ENCODE measurements at regions not wholly inside any gene's neighbourhood (a gene's known extent, or its start where the extent isn't known, plus 50 kb on each side); places are given as distances from the start of the nearest gene placed in this dataset.

- H3K9me3 Mint-ChIP-seq, result peaks cover 89 to 92% of the 10 kb centered on the region in 2 experiments
- Histone ChIP-seq H3K9me3 (ENCODE audit: control insufficient read depth, low read depth, low read length) (peaks cover 77% of the 10 kb centered on the region), H2AFZ (ENCODE audit: low read length) (no peak overlapping the region)
Observed at GRCh38 chr7:56495165-56495564, 378.9 kb upstream of the NUPR2 start.

More at GRCh38 chr7:56495165-56495564, 378.9 kb upstream of the NUPR2 start:
- TF ChIP-seq CTCF (conservative IDR thresholded peaks at IDR 0.05), result no peak
- Histone ChIP-seq H3K27ac (ENCODE audit: insufficient read length, low read depth, low read length) (no peak overlapping the region), H3K14ac (ENCODE audit: insufficient read depth, low read length) (no peak overlapping the region), H4K20me1 (ENCODE audit: control insufficient read depth, insufficient read depth, insufficient read length) (no peaks in the 10 kb centered on the region), H3K79me2 (ENCODE audit: insufficient read depth, low read length) (no peaks in the 10 kb centered on the region), H3K27me3 (ENCODE audit: insufficient read depth, low read length) (no peaks in the 10 kb centered on the region), H3K4ac (ENCODE audit: low read depth, low read length) (no peak overlapping the region), H2AK5ac (ENCODE audit: insufficient read length, low read length) (no peak overlapping the region), H3K4me1 (ENCODE audit: insufficient read depth, low read length) (no peaks in the 10 kb centered on the region), H2BK5ac (ENCODE audit: insufficient read length, low read length) (no peak overlapping the region), H3T11ph (ENCODE audit: low read length) (no peak overlapping the region), H3K9ac (ENCODE audit: extremely low read depth, insufficient read length, low read length) (no peak overlapping the region), H2BK20ac (ENCODE audit: low read depth, low read length, poor library complexity, severe bottlenecking) (no peak overlapping the region), H3K4me2 (ENCODE audit: insufficient read depth, insufficient read length, low read length) (no peak overlapping the region), H3K79me1 (ENCODE audit: insufficient read depth, low read depth, low read length, poor library complexity, severe bottlenecking) (no peaks in the 10 kb centered on the region), H2BK120ac (ENCODE audit: low read depth, low read length, poor library complexity, severe bottlenecking) (no peak overlapping the region), H2BK15ac (ENCODE audit: low read depth, low read length) (no peak overlapping the region), H4K5ac (ENCODE audit: insufficient read length, low read depth, low read length) (no peak overlapping the region), H4K8ac (replicated peaks; ENCODE audit: insufficient read length, low read depth, low read length) (no peak overlapping the region), H3K18ac (ENCODE audit: insufficient read length, low read depth, low read length) (no peak overlapping the region), H3K56ac (ENCODE audit: insufficient read length, low read depth, low read length) (no peak overlapping the region), H2BK12ac (ENCODE audit: insufficient read length, low read depth, low read length) (no peak overlapping the region), H3K23ac (ENCODE audit: insufficient read length, low read depth, low read length) (no peak overlapping the region), H3K23me2 (ENCODE audit: insufficient read length, low read depth, low read length, poor library complexity, severe bottlenecking) (no peaks in the 10 kb centered on the region), H4K91ac (ENCODE audit: insufficient read length, low read depth, low read length) (no peak overlapping the region)
- Mint-ChIP-seq H3K27ac (no peak overlapping the region), H3K4me3 (no peak overlapping the region), H3K27me3 (ENCODE audit: low read depth) (peaks cover 3% of the 10 kb centered on the region; the same call in 1 of the 2 replicates), H3K36me3 (ENCODE audit: insufficient read depth in 1 of 3, low read depth in 3 of 3) (peaks cover 0 to 31% (median 10%) of the 10 kb centered on the region in 3 experiments; a peak in 5 of 7 replicates), H3K4me1 (no peaks in the 10 kb centered on the region)
- no CpG with 5 or more reads among the region's 3 CpGs for WGBS (ENCODE audit: extremely low coverage, insufficient read length, low lambda C conversion rate)
- no peak for DNase-seq

All from H9 (cell line).